H1 (cell line): ENCODE measurements at regions not wholly inside any gene's neighbourhood (a gene's known extent, or its start where the extent isn't known, plus 50 kb on each side); places are given as distances from the start of the nearest gene placed in this dataset.

Experiments used
- CTCF ChIA-PET: fragments of 300-600 bp; sonication (Branson Sonifier 250); formaldehyde crosslinking; loops from one replicate; lab custom pipeline; 2021; ENCODE audit not compliant: partially characterized antibody; lab: Charles Lee
- POLR2A ChIA-PET: fragments of 300-600 bp; sonication (Branson Sonifier 250); formaldehyde crosslinking; loops from one replicate; lab custom pipeline; 2021; ENCODE audit warnings: inconsistent platforms; ENCODE audit not compliant: partially characterized antibody; lab: Charles Lee
- DNase-seq, 2 experiments: peaks; one replicate each; pipeline versions ENCODE4 v3.0.0 to v3.0.0-alpha.2; 2010 to 2022; ENCODE audit warnings: low spot score in 2 of 2, low read depth in 1 of 2, mixed read lengths in 1 of 2
- FAIRE-seq: peaks from 2 replicates; lab custom pipeline; 2011; peaks lifted over from hg19 to GRCh38; lab: Jason Lieb, UNC
- H2AFZ ChIP-seq: 2 replicates; pipeline ENCODE4 v1.8.1; 2012; ENCODE audit warnings: low read length, inconsistent platforms
- H2AK5ac ChIP-seq: 2 replicates; pipeline ENCODE4 v1.6.1; 2013; ENCODE audit warnings: low read depth, low read length
- H2BK120ac ChIP-seq: replicated peaks from 2 replicates; pipeline ENCODE3; 2013; ENCODE audit warnings: low read depth, low read length, inconsistent platforms
- H2BK12ac ChIP-seq: 2 replicates; pipeline ENCODE4 v1.6.1; 2013; ENCODE audit warnings: low read depth, low read length
- H2BK15ac ChIP-seq: 2 replicates; pipeline ENCODE4 v1.6.1; 2013; ENCODE audit warnings: low read length
- H2BK20ac ChIP-seq: 2 replicates; pipeline ENCODE4 v1.6.1; 2013; ENCODE audit warnings: low read length
- H2BK5ac ChIP-seq: 2 replicates; pipeline ENCODE4 v1.6.1; 2013; ENCODE audit warnings: low read depth, low read length
- H3K14ac ChIP-seq: 2 replicates; pipeline ENCODE4 v1.6.1; 2013; ENCODE audit warnings: inconsistent platforms; ENCODE audit not compliant: insufficient read length
- H3K18ac ChIP-seq: 2 replicates; pipeline ENCODE4 v1.6.1; 2013; ENCODE audit warnings: low read length; ENCODE audit errors: extremely low read depth
- H3K23ac ChIP-seq: 2 replicates; pipeline ENCODE4 v1.6.1; 2013; ENCODE audit warnings: inconsistent platforms; ENCODE audit not compliant: insufficient read length
- H3K23me2 ChIP-seq: 2 replicates; pipeline ENCODE4 v1.6.1; 2013; ENCODE audit warnings: low read depth, low read length
- H3K27ac ChIP-seq: 2 replicates; pipeline ENCODE4 v1.6.1; 2011; ENCODE audit warnings: low read depth, low read length, inconsistent platforms
- H3K27me3 ChIP-seq, 4 experiments: replicated peaks in 1 of 4; 1 replicate in 1 of 4; 2 replicates in 3 of 4; pipeline versions ENCODE4 v1.6.1 to v1.8.1; 2011 to 2013; ENCODE audit warnings: low read length in 3 of 4, mild to moderate bottlenecking in 3 of 4, inconsistent platforms in 2 of 4, mixed read lengths in 2 of 4, moderate library complexity in 1 of 4; ENCODE audit not compliant: control insufficient read depth in 3 of 4, insufficient read depth in 3 of 4; ENCODE audit errors: extremely low read depth in 1 of 4
- H3K36me3 ChIP-seq, 4 experiments: 2 replicates each; pipeline versions ENCODE4 v1.6.1 to v1.8.1; 2011 to 2013; ENCODE audit warnings: mild to moderate bottlenecking in 4 of 4, low read length in 3 of 4, moderate library complexity in 2 of 4, control low read depth in 1 of 4, inconsistent platforms in 1 of 4; ENCODE audit not compliant: insufficient read depth in 4 of 4, control insufficient read depth in 2 of 4
- H3K4ac ChIP-seq: replicated peaks from 2 replicates; pipeline ENCODE3; 2013; ENCODE audit warnings: low read length, low read depth, mixed read lengths, inconsistent platforms; ENCODE audit not compliant: insufficient read length
- H3K4me1 ChIP-seq, 4 experiments: replicated peaks in 1 of 4; 1 replicate in 1 of 4; 2 replicates in 3 of 4; pipeline versions ENCODE4 v1.6.1 to v1.8.1; 2011 to 2013; ENCODE audit warnings: low read length in 3 of 4, inconsistent platforms in 2 of 4, mixed read lengths in 1 of 4; ENCODE audit not compliant: insufficient read depth in 4 of 4, control insufficient read depth in 3 of 4
- H3K4me2 ChIP-seq, 2 experiments: 2 replicates each; pipeline versions ENCODE4 v1.6.1 to v1.8.1; 2011 to 2013; ENCODE audit warnings: low read depth in 2 of 2, low read length in 2 of 2, control low read depth in 1 of 2, inconsistent platforms in 1 of 2, mild to moderate bottlenecking in 1 of 2; ENCODE audit not compliant: insufficient read depth in 1 of 2
- H3K4me3 ChIP-seq, 4 experiments: fragments of 200-600, 300-600 bp in 1 of 4; sonication (generic), shearing (Covaris generic), sonication (Bioruptor Twin) in 1 of 4; 2 replicates each; pipeline versions ENCODE4 v1.5.1 to v1.8.1; 2011 to 2016; ENCODE audit warnings: low read length in 4 of 4, low read depth in 3 of 4, control low read depth in 2 of 4, inconsistent platforms in 2 of 4, mild to moderate bottlenecking in 2 of 4, mixed read lengths in 1 of 4, moderate library complexity in 1 of 4; ENCODE audit not compliant: insufficient read depth in 2 of 4; ENCODE audit errors: extremely low read depth in 1 of 4
- H3K56ac ChIP-seq: replicated peaks from 2 replicates; pipeline ENCODE3; 2013; ENCODE audit warnings: low read depth, mild to moderate bottlenecking, mixed read lengths, low read length, inconsistent platforms; ENCODE audit not compliant: insufficient read length
- H3K79me1 ChIP-seq: 2 replicates; pipeline ENCODE4 v1.6.1; 2013; ENCODE audit warnings: low read depth, low read length, control low read depth
- H3K79me2 ChIP-seq, 2 experiments: 2 replicates each; pipeline versions ENCODE4 v1.6.1 to v1.8.1; 2012 to 2013; ENCODE audit warnings: low read length in 2 of 2, mild to moderate bottlenecking in 2 of 2, inconsistent platforms in 1 of 2; ENCODE audit not compliant: insufficient read depth in 2 of 2, control insufficient read depth in 1 of 2
- H3K9ac ChIP-seq, 4 experiments: replicated peaks in 1 of 4; 1 replicate in 1 of 4; 2 replicates in 3 of 4; pipeline versions ENCODE4 v1.6.1 to v1.8.1; 2011 to 2013; ENCODE audit warnings: low read depth in 3 of 4, low read length in 3 of 4, control low read depth in 2 of 4, mild to moderate bottlenecking in 2 of 4, moderate library complexity in 2 of 4, inconsistent platforms in 1 of 4; ENCODE audit errors: extremely low read depth in 1 of 4
- H3K9me3 ChIP-seq, 2 experiments: 2 replicates each; pipeline versions ENCODE4 v1.6.1 to v1.8.1; 2012 to 2013; ENCODE audit warnings: mild to moderate bottlenecking in 2 of 2, moderate library complexity in 2 of 2, control low read depth in 1 of 2, inconsistent platforms in 1 of 2, low read depth in 1 of 2, low read length in 1 of 2, mixed read lengths in 1 of 2; ENCODE audit not compliant: insufficient read depth in 2 of 2
- H4K20me1 ChIP-seq, 2 experiments: replicated peaks in 1 of 2; 2 replicates each; pipeline versions ENCODE3 to v1.8.1; 2011 to 2013; ENCODE audit warnings: inconsistent platforms in 2 of 2, low read length in 2 of 2, mild to moderate bottlenecking in 1 of 2; ENCODE audit not compliant: insufficient read depth in 2 of 2, control insufficient read depth in 1 of 2
- H4K5ac ChIP-seq: 2 replicates; pipeline ENCODE4 v1.6.1; 2013; ENCODE audit warnings: low read length, low read depth, mixed read lengths, inconsistent platforms; ENCODE audit not compliant: insufficient read length
- H4K8ac ChIP-seq: 2 replicates; pipeline ENCODE4 v1.8.0; 2013; ENCODE audit warnings: mild to moderate bottlenecking, moderate library complexity, low read length, inconsistent platforms; ENCODE audit not compliant: insufficient read depth; ENCODE audit errors: extremely low read depth
- H4K91ac ChIP-seq: replicated peaks from 2 replicates; pipeline ENCODE3; 2013; ENCODE audit warnings: low read length, mixed read lengths, inconsistent platforms; ENCODE audit not compliant: insufficient read length
- CBX5 ChIP-seq: fragments of 300-800, 300-1000 bp; sonication (generic); IDR thresholded peaks from 2 replicates; pipeline ENCODE4 v1.7.1; 2016; ENCODE audit warnings: antibody characterized with exemption, low read length, low read depth
- CHD1 ChIP-seq: IDR thresholded peaks from 2 replicates; pipeline ENCODE4 v1.6.1; 2012; ENCODE audit warnings: low read depth, low read length, improper control_type of control experiment
- CHD2 ChIP-seq: IDR thresholded peaks from 2 replicates; pipeline ENCODE4 v1.6.1; 2012; ENCODE audit warnings: low read length, improper control_type of control experiment
- CTBP2 ChIP-seq: IDR thresholded peaks from 2 replicates; pipeline ENCODE4 v1.7.0; 2011; ENCODE audit warnings: borderline replicate concordance, mild to moderate bottlenecking, moderate library complexity, mixed read lengths, low read length; ENCODE audit not compliant: insufficient read depth, insufficient read length
- EGR1 ChIP-seq: IDR thresholded peaks from 2 replicates; pipeline ENCODE4 v1.6.1; 2011; ENCODE audit warnings: low read depth, low read length, borderline replicate concordance
- FOSL1 ChIP-seq: IDR thresholded peaks from 2 replicates; pipeline ENCODE4 v1.6.1; 2011; ENCODE audit warnings: mild to moderate bottlenecking, low read depth, low read length, moderate library complexity; ENCODE audit not compliant: insufficient read depth
- KDM5A ChIP-seq: fragments of 200-600 bp; IDR thresholded peaks from 2 replicates; pipeline ENCODE4 v1.7.1; 2012; ENCODE audit warnings: mild to moderate bottlenecking, low read length, inconsistent platforms, mixed read lengths
- POLR2AphosphoS5 ChIP-seq: IDR thresholded peaks from 2 replicates; pipeline ENCODE4 v1.6.1; 2011; ENCODE audit warnings: low read depth, low read length
- RBBP5 ChIP-seq: IDR thresholded peaks from 2 replicates; pipeline ENCODE4 v1.7.1; 2012; ENCODE audit warnings: low read depth, mild to moderate bottlenecking, inconsistent platforms, low read length, moderate library complexity, borderline replicate concordance
- SIN3A ChIP-seq, 2 experiments: IDR thresholded peaks in 1 of 2; conservative IDR thresholded peaks in 1 of 2; 2 replicates each; pipeline ENCODE4 v1.6.1; 2011 to 2012; ENCODE audit warnings: low read length in 2 of 2, improper control_type of control experiment in 1 of 2, low read depth in 1 of 2, mild to moderate bottlenecking in 1 of 2
- SUZ12 ChIP-seq: fragments of 200-600 bp; sonication (generic); IDR thresholded peaks from 2 replicates; pipeline ENCODE4 v1.6.1; 2012; ENCODE audit warnings: mild to moderate bottlenecking, inconsistent platforms, low read length, moderate library complexity, mixed read lengths
- ZNF274 ChIP-seq: IDR thresholded peaks from 2 replicates; pipeline ENCODE4 v1.7.0; 2012; ENCODE audit warnings: low read length, borderline replicate concordance; ENCODE audit errors: extremely low read depth
- WGBS, 2 experiments: shearing (Covaris generic) in 1 of 2; methylation state at CpG; one replicate each; pipeline versions ENCODE4 v1.1.6 to v1.1.7; 2013 to 2015; ENCODE audit warnings: low lambda C conversion rate in 2 of 2, mixed read lengths in 2 of 2, inconsistent platforms in 1 of 2, low coverage in 1 of 2, missing lambda C conversion rate in 1 of 2; ENCODE audit not compliant: insufficient replicate concordance in 2 of 2, insufficient coverage in 1 of 2, insufficient read length in 1 of 2; ENCODE audit errors: extremely low coverage in 1 of 2, missing lambda C conversion rate in 1 of 2; 5-methylcytosine and 5-hydroxymethylcytosine counted together
- TF ChIP-seq, protein P1 (sequence below): IDR thresholded peaks from 2 replicates; pipeline ENCODE4 v1.6.1; 2012; ENCODE audit warnings: inconsistent platforms

GRCh38 chr16:64475627-64476351 is 646.1 kb downstream of the CDH11 start:
- no peaks in the 10 kb centered on the region for H3K79me2 ChIP-seq
- H3K4ac ChIP-seq: no peak overlapping the region
- H3K9me3 ChIP-seq: no peaks in the 10 kb centered on the region
- 95% methylated on average over 11 of the region's 11 CpGs; no CpG with 5 or more reads in 1 of the 2 experiments for WGBS, 2 experiments
- no peak overlapping the region for H2BK12ac ChIP-seq
- H3K18ac ChIP-seq: no peak overlapping the region
- H3K27ac ChIP-seq: no peak overlapping the region
- ChIA-PET CTCF (interaction anchor here (0.7 to 1.2 kb wide), 2 partner anchors 29 to 386 kb away, joined by 3 read pairs; no protein-coding TSS in a partner anchor), POLR2A (no interaction called here)
- no peak overlapping the region for H3K23ac ChIP-seq
- no peak overlapping the region for H2BK5ac ChIP-seq
- H3K4me2 ChIP-seq: no peak overlapping the region
- no peak overlapping the region for H3K56ac ChIP-seq
- no peak overlapping the region for H2AFZ ChIP-seq
- FAIRE-seq (no peak), DNase-seq (no peak)
- no peaks in the 10 kb centered on the region for H3K27me3 ChIP-seq
- no peak overlapping the region for H2BK15ac ChIP-seq
- no peaks in the 10 kb centered on the region for H3K79me1 ChIP-seq
- H4K20me1 ChIP-seq: no peaks in the 10 kb centered on the region
- no peak overlapping the region for H3K9ac ChIP-seq
- H3K4me3 ChIP-seq: no peak overlapping the region
- no peaks in the 10 kb centered on the region for H3K4me1 ChIP-seq
- no peak overlapping the region for H2BK120ac ChIP-seq
- H3K23me2 ChIP-seq: no peaks in the 10 kb centered on the region
- H3K36me3 ChIP-seq: no peaks in the 10 kb centered on the region
- H2AK5ac ChIP-seq: no peak overlapping the region
- no peak overlapping the region for H4K5ac ChIP-seq
- H3K14ac ChIP-seq: no peak overlapping the region
- no peak overlapping the region for H2BK20ac ChIP-seq
- H4K8ac ChIP-seq: no peak overlapping the region
- no peak overlapping the region for H4K91ac ChIP-seq
- TF ChIP-seq FOSL1 (no peak), CHD1 (no peak), SUZ12 (no peak), RBBP5 (no peak), ZNF274 (no peak), CBX5 (no peak), EGR1 (no peak), POLR2AphosphoS5 (no peak), CTBP2 (no peak), SIN3A (conservative IDR thresholded peaks at IDR 0.05 in 1 of 2, IDR thresholded peaks at IDR 0.05 in 1 of 2; ENCODE audit: low read depth in 1 of 2, low read length in 2 of 2) (no peak), KDM5A (no peak), CHD2 (no peak)
- TF ChIP-seq, protein P1, sequence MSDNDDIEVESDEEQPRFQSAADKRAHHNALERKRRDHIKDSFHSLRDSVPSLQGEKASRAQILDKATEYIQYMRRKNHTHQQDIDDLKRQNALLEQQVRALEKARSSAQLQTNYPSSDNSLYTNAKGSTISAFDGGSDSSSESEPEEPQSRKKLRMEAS: no peak
